LoVo (cell line): ENCODE measurements at regions not wholly inside any gene's neighbourhood (a gene's known extent, or its start where the extent isn't known, plus 50 kb on each side); places are given as distances from the start of the nearest gene placed in this dataset.
"Not testable (repeated sequence)": the region's sequence is repeated elsewhere in the genome, so short reads cannot be mapped to it uniquely, and the experiment has no call there.

Experiments used
- DNase-seq: peaks from one replicate; pipeline ENCODE4 v3.0.0-alpha.2; 2016; ENCODE audit warnings: low spot score

DNA sequence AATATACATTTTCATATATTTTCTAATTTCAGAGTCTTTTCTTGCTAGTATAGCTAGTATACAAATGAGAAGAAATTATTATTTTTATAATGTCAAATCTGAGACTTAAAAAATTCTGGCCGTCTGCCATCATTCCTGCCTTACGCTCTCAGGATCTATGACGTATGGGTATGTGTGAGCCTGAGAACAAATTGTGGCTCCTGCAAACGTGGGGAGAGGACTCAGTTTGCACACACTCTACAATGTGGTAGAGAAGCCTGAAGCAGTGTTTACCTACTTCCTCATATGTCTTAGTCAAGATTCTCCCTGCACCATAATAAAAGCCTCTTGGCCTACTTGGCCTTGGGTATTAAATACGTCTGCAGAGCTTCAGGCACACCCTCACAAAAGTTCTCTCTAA lies 825.4 kb downstream of the SEMA5A start:
- no peak for DNase-seq

GRCh38 chr5:8721536-8721935 lies 824.3 kb downstream of the SEMA5A start:
- DNase-seq = no peak

GRCh38 chr5:8726383-8727036 lies 819.4 kb downstream of the SEMA5A start:
- DNase-seq = no peak

DNA sequence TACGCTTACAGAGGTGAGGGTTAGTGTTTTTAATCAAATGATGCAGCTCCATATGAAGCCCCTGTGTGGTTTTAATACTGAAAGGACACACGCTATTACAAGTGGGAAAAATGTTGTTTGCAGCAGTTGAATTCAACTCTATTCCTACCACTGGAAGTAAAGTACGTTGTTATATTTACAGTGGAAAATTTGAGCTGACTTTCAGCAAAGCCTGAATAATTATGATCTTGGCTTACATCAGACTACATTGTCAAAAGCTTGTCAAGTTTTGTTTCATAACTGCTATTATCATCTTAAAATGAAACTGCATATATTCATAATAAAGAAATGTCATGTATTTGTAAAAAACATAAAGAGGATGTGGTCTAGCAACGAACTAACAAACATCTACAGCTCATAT lies 818.5 kb downstream of the SEMA5A start:
- DNase-seq = no peak

DNA sequence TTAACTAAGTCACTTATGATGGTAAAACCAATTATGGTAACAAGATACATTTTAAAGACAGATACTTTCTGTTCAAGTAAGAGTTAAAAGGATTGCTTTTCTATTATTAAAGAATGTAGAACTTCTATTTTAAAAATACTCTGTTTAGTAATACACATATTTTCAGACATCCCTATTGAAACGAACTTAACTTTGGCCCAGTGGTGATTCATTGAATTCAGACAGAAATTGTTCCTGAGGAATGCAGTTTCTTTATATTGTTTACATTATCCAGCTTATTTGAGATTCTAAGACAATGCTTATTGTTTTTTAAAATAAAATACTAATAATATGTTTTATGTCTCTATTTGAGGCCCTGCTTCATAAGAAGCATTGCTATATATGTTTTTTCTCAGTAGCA lies 816.4 kb downstream of the SEMA5A start:
- no peak for DNase-seq

- DNase-seq = no peak
These were observed 815.7 kb downstream of the SEMA5A start for GRCh38 chr5:8730194-8730593.

- DNase-seq = not testable (repeated sequence)
These were observed 814.8 kb downstream of the SEMA5A start for GRCh38 chr5:8731110-8731509.

DNA sequence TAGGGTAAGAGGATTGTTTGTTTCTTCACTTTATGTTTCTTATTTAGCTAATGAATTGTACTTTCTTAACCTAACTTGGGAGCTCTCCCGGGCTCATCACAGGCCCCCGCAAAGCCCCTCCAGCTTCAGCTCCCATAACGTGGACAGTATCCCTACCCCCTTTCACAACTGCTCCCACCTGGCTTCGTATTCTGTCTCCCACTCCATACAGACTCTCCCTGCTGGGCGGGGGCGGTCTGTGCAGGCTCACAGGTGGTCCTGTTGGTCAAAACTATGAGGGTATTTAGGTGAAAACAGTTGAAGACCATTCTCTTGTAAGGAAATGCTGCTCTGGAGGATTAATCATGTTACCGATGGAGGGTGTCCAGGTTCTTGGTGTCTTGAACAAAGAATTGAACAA lies 805.3 kb downstream of the SEMA5A start:
- no peak for DNase-seq

DNA sequence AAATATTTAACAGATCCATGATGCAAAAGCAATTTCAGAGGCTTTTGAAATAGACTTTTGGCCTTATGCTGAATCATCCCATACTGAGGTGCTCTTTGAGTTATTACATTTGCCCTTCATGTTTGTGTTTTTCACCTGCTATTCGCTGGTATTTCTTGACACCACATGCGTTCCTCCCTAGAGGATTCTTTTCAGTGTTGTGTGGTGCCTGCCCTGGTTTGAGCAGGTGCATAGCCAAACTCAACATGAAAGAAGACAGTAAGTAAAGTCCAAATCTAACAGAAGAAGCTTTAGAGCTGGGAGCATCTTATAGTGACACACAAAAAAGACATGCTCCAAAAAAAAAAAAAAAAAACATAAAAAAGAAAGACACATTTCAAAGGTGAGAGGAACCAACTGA lies 796.3 kb downstream of the SEMA5A start:
- no peak for DNase-seq

DNA sequence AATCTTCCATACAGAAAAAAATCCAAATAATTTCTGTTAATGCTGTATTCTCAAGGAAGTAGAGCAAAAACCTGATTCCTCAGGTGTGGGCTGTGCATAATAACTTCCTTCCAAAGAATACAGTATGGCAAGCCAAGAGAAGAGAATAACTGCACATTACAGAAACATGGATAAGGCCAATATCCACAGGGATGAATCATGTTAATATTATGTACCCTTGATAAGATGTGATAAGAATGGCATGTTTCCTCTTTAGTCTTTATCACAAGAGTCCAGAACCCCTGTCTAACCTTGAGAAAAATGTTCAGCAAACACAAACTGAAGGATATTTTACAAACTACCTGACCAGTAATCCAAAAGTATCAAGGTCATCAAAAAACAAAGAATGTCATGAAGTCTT lies 795.8 kb downstream of the SEMA5A start:
- DNase-seq = no peak

GRCh38 chr5:8751971-8752370 lies 793.9 kb downstream of the SEMA5A start:
- no peak for DNase-seq

- DNase-seq = no peak
These were observed 793.3 kb downstream of the SEMA5A start for GRCh38 chr5:8752595-8752994.

- peak; percentile 27 for DNase-seq
These were observed 789.3 kb downstream of the SEMA5A start for GRCh38 chr5:8756498-8757084.

DNA sequence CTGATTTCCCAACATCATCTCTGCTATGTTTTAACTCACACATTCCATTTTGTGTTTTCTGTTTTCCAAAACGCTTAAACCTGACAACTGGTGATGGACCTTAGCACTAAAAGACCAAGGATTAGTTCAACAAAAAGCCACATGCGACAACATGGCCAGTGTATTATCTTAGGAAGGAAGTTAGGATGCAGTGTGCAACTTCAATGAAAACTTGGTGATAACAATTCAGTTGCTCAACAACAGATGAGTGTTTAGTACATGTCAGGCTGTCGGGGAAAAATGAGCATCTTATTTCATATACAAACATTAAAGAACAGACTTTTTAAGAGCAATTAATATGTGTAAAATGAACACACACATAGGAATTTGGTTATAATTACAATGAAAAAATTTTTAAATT lies 780.0 kb downstream of the SEMA5A start:
- DNase-seq = no peak

GRCh38 chr5:8766448-8766847 lies 779.4 kb downstream of the SEMA5A start:
- no peak for DNase-seq

DNA sequence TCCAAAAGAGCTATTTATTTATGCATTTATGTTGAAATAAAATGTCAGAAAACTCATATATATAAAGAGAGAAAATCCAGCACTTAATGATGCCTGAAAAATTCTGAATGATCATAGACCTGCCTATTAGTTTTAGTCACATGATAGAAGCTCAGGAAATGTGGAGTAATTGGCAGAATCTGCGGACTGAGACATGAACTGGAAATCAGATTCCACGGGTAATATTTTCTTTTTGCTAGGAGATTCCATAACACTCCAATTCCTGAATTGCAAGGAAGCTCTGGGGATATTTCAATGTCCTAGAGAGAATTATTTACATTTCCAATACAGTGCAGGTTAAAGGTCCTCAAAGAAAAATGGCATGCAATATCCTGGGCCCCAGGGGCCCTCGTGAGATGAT lies 778.8 kb downstream of the SEMA5A start:
- no peak for DNase-seq

DNA sequence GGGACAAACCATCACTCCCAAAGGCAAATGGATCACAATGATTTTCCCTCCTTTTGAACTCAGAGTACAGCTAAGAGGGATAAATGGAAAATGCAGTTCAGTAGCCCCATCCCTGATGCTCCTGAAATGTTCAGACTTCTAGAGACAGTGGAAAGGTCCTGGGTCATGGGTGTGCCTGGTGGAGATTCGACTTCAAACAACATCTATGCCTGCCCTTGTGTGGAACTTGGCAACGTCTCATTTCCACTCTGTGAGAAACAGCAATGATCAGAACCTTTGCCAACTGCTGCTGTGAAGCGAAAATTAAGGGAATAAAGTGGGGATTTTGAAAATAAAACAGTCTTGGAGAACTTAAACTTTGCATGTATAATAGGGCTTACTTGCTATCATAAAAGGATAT lies 778.1 kb downstream of the SEMA5A start:
- DNase-seq = no peak

- DNase-seq = no peak
These were observed 776.2 kb downstream of the SEMA5A start for GRCh38 chr5:8769631-8770030.

GRCh38 chr5:8770431-8770830 lies 775.4 kb downstream of the SEMA5A start:
- no peak for DNase-seq

- DNase-seq = no peak
These were observed 772.7 kb downstream of the SEMA5A start for GRCh38 chr5:8773046-8773615.

DNA sequence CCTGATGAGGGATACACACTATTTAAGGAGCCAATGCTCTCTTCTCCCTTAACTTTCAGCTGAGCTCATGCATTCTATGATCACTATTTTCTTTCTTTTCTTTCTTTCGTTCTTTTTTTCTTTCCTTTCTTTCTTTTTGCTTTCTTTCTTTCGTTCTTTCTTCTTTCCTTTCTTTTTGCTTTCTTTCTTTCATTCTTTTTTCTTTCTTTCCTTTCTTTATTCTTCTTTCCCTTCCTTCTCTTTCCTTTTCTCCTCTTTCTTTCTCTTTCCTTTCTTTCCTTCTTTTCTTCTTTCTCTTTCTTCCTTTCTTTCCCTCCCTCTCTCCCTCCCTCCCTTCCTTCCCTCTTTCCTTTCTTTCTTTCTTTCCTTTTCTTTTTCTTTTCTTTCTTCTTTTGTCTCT lies 761.2 kb downstream of the SEMA5A start:
- no peak for DNase-seq

DNA sequence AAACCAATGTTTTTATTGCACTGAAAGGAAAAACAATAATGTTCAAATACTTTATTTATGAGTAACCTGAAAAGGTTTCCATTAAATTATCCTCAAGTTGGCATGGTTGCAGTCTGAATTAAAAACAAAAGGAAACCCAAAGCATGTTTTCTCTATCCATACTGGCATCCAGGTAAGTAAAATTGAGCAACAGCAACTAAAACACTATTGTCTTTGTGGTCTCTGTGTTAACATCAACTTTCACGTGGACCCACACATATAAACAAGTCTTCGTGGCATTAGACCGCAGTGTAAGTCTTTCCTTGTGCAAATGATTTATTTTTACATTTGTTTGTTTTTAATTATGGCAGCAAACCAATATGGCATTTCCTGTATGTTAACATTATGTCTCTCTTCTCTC lies 757.6 kb downstream of the SEMA5A start:
- DNase-seq = no peak

GRCh38 chr5:8805653-8806052 lies 740.2 kb downstream of the SEMA5A start:
- DNase-seq = no peak

GRCh38 chr5:8807636-8808035 lies 738.2 kb downstream of the SEMA5A start:
- DNase-seq = no peak
